Stimulated activated CD4-positive, alpha-beta T cell treated with anti-CD3 and anti-CD28 coated beads, TNF-alpha, amount 100 ng/mL, for 24 hours (primary cell): ENCODE measurements at regions not wholly inside any gene's neighbourhood (a gene's known extent, or its start where the extent isn't known, plus 50 kb on each side); places are given as distances from the start of the nearest gene placed in this dataset.

Experiments used
- DNase-seq, 3 experiments: peaks; one replicate each; pipeline ENCODE4 v3.0.0-alpha.2; 2020; ENCODE audit warnings: low read depth in 3 of 3

- no peak for DNase-seq
These were observed 240.5 kb upstream of the MYT1L start for GRCh38 chr2:2571301-2572150.

GRCh38 chr2:2570871-2571270 lies 239.8 kb upstream of the MYT1L start:
- no peak for DNase-seq

DNA sequence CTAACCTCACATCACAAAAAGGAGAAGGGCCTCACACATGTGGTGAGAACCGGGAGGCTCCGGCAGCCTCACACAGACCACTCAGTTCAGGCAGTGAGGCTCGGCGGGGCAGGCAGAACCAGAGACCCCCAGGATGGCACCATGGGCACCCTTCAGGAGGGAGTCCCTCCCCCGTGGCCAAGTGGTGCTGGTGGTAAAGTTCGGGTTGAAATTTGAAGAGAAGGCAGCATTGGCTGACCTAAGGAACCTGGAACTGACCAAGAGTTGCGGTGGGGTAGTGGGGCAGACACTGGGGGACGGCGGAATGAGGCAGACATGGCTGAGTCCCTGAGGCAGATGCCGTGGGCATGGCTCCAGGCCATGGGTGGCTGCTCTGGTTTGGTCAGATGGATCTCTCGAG lies 239.3 kb upstream of the MYT1L start:
- DNase-seq: no peak

- DNase-seq: no peak
These were observed 238.8 kb upstream of the MYT1L start for GRCh38 chr2:2569836-2570235.

DNA sequence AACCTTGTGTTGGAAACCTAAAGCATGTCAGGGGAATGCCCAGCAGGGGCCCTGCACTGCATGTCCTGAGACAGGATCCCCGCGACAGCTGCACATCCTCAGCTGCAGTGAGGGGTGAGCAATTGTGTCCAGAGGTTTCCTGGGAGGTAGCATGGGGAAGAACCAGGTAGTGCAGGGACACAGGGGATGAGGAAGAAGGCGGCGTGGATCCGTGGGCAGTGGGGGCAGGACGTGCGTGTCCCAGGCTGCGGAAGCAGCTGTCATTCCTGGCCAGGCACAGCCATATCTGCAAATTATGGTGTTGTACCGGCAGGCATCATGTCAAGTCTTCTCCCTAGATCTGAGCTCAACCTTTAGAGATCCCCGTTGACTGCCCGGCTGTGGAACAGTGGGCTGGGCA lies 238.2 kb upstream of the MYT1L start:
- DNase-seq: no peak

DNA sequence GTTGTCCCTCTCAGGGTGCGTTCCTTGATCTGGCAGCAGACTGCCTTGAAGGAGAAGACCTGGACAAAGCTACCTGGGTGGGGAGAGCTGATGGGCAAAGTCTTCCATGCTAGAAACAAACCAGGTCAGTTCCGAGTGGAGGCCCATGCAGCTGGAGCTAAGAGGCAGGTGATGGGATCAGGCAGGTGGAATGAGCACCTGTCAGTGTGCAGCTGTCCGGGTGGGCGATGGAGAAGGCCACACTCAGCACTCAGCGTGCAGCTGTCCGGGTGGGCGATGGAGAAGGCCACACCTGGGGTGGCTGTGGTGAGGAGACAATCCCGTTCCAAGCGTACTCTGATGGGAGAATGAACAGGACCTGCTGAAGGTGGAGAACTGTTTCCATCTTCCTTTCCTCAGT lies 237.3 kb upstream of the MYT1L start:
- no peak for DNase-seq

DNA sequence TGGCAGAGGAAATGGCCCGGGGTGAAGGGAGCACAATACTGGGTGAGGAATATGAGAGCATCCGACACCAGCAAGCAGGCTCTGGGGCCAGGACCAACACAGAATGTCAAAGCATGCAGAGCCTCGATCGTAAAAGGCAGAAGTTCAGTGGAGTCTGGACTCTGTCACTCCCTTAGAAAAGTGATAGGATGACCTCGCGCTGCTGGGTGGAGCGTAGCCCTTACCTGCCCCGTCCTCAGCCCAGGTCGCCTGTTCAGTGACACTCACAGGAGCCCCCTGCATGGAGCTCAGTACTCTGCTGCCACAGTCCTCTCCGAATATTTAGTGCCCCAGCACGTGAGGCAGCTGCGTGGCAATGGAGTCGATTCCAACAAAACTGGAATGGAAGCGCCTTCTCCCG lies 236.7 kb upstream of the MYT1L start:
- no peak for DNase-seq

GRCh38 chr2:2566396-2567323 lies 235.6 kb upstream of the MYT1L start:
- DNase-seq: no peak

- DNase-seq: no peak
These were observed 234.6 kb upstream of the MYT1L start for GRCh38 chr2:2565671-2566070.

GRCh38 chr2:2564300-2565078 lies 233.4 kb upstream of the MYT1L start:
- no peak for DNase-seq

DNA sequence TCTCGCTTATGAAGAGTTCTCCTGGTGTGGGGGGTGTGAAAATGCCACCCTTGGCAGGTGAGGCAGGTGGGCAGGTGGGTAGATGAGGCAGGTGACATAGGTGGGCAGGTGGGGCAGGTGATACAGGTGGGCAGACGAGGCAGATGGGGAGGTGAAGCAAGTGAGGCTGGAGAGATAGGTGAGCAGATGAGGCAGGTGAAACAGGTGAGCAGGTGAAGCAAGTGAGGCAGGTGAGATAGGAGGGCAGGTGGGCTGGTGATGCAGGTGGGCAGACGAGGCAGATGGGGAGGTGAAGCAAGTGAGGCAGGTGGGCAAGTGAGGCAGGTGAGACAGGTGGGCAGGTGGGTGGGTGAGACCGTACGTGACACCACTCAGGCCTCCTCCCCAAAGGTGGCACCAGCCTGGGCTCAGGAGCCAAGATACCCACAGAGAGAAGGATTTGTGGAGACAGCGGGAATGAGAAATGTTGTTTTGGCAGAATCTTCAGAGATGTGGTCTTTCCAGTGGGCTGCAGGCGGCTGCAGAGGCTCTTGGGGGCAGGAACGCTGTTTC lies 232.3 kb upstream of the MYT1L start:
- no peak for DNase-seq

GRCh38 chr2:2562867-2563266 lies 231.8 kb upstream of the MYT1L start:
- DNase-seq: no peak

DNA sequence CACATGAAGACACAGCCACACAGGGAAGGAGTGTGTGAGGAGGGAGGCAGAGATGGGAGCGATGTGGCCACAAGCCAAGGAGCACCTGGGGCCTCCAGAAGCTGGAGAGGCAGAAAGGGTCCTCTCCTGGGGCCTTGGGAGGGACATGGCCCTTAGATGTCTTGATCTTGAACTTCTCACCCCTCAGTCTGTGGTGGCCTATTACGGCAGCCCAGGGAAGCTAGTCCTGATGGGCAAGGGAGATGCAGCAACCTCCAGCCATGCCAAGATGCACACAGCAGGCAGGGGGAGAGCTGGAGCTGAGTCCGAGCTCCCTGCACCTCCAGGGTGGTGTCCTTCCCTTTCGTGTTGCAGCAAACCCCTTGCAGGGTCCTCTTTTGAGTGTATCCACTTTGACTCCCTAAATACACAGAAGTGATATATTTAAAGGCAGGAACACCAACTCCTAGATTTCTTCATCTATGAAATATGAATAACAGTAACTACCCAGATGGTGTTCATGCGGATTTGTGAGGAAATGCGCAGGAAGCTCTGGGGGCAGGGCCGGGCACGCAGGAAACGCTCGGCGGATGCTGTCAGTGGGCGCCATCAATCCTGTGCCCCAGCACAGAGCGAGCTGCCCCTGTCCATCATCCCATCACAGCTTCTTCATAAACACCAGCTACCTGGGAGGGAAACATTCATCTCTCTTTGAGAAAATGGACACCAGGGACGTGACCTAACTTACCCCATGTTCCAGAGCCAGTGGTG lies 230.4 kb upstream of the MYT1L start:
- no peak for DNase-seq

DNA sequence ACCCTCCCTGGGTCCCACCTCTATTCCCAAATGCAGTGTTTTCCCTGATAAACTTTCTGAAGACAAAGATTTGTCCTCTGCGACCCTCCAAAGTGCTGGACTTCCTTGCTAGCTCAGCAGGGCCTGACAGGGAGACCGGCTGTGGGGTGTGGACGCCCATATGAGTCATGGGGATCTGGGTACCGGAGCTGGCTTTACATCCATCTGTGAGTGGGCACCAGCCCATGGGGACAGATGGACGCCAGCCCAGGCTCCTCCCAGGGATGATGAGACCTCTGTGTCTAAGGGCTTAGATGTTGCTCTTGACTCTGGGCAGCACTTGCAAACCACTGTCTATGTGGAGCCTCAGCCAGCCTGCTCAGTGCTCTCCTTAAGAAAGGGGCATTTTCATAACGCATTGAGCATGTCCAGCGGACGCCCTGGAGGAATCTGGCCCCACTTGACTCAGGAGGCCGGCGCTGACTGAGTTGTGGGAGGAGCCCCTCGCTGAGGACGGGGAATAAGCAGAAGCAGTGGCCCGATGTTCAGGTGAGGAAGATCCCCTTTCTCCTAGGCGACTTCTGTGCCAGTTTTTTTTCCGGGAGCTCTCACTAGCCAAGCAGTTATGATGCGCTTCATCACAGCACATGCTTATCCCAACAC lies 229.4 kb upstream of the MYT1L start:
- no peak for DNase-seq

GRCh38 chr2:2558476-2558875 lies 227.4 kb upstream of the MYT1L start:
- DNase-seq: no peak

DNA sequence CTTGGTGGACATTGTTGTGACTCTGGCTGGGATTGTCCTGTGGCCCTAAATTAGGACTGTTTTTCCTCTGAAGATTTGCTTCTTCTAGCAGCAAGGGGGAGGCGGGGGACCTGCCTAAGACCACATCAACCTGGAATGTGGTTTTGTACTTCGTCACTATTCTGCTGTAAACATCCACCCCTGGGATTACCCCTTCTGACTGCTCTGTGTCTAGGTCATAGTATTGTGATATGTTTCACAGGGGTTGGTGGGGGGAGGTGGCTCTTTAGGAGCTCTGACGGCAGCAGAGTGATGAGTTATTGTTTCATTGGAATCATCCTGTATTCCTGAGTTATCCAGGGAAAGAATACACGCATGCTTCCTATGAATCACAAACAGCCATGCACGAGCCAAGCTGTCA lies 226.4 kb upstream of the MYT1L start:
- DNase-seq: no peak

DNA sequence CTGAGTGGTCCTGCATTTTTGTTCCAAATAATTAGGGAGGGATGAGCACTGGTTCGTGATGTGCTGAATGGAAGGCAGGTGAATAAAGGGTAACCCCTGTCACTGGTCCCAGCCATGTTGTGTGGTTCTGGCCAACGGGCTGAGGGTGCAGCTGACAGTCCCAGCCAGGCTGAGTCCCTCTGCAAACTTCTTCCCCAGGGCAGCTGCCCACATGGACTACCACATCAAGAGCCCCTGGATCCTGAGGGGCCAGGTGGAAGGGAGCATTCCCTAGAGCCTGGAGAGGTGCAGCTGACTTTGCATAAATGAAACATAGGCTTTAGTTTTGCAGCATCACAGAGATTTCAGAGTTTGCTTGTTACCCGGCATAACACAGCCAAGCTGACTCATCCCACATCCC lies 219.8 kb upstream of the MYT1L start:
- no peak for DNase-seq

GRCh38 chr2:2547911-2548310 lies 216.8 kb upstream of the MYT1L start:
- no peak for DNase-seq

- DNase-seq: no peak
These were observed 216.4 kb upstream of the MYT1L start for GRCh38 chr2:2547451-2547850.

DNA sequence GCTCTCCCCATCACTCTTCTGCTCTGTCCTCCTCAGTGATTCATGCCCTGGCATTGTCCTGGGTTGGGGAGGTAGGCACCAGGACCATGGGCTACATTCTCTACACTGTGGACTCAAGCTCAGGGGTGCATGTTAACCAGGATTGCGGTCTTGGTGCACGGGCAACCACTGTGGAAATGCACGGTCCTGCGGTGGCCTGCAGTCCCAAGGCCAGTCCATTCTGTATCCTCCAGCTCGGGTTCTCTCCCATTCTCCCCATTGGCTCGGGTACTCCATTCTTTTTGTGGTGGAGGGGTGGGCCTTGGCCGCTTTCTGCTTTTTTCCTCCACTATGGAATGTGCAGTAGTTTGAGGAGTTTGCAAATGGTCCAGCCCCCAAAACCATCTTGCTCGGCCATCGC lies 215.0 kb upstream of the MYT1L start:
- no peak for DNase-seq
